GM23338 (cell line): ENCODE measurements at regions not wholly inside any gene's neighbourhood (a gene's known extent, or its start where the extent isn't known, plus 50 kb on each side); places are given as distances from the start of the nearest gene placed in this dataset.

Source experiments
- ATAC-seq: fragments of 200-7000 bp; cut with Tn5 transposase; 3 replicates; pipeline ENCODE4 v1.9.1; 2020
- DNase-seq: peaks from one replicate; pipeline ENCODE4 v3.0.0-alpha.2; 2015; ENCODE audit warnings: low spot score
- H2AFZ ChIP-seq: fragments of 200-600 bp; sonication (generic); 2 replicates; pipeline ENCODE4 v1.8.0; 2016; ENCODE audit warnings: antibody characterized with exemption, mild to moderate bottlenecking, moderate library complexity
- H3F3A ChIP-seq: fragments of 200-600 bp; sonication (generic); replicated peaks from 2 replicates; pipeline ENCODE4 v1.8.0; 2017; ENCODE audit warnings: antibody characterized with exemption, mixed run types, low read depth
- H3K27ac ChIP-seq: fragments of 200-600 bp; sonication (generic); 2 replicates; pipeline ENCODE4 v1.6.1; 2016; ENCODE audit warnings: low read depth
- H3K27me3 ChIP-seq: fragments of 200-600 bp; sonication (generic); 2 replicates; pipeline ENCODE4 v1.8.0; 2016; ENCODE audit warnings: mild to moderate bottlenecking, mixed run types, moderate library complexity; ENCODE audit not compliant: insufficient read depth
- H3K36me3 ChIP-seq: fragments of 200-600 bp; sonication (generic); 2 replicates; pipeline ENCODE4 v1.8.0; 2016; ENCODE audit warnings: mild to moderate bottlenecking; ENCODE audit not compliant: insufficient read depth
- H3K4me1 ChIP-seq: fragments of 200-600 bp; sonication (generic); 2 replicates; pipeline ENCODE4 v1.8.0; 2016; ENCODE audit warnings: mild to moderate bottlenecking, moderate library complexity; ENCODE audit not compliant: insufficient read depth
- H3K4me2 ChIP-seq: fragments of 200-600 bp; sonication (generic); 2 replicates; pipeline ENCODE4 v1.7.1; 2017; ENCODE audit warnings: mixed run types
- H3K4me3 ChIP-seq: fragments of 200-600 bp; sonication (generic); 2 replicates; pipeline ENCODE4 v1.6.1; 2016; ENCODE audit warnings: mixed run types
- H3K79me2 ChIP-seq: fragments of 200-600 bp; sonication (generic); replicated peaks from 2 replicates; pipeline ENCODE4 v1.8.0; 2017; ENCODE audit warnings: mild to moderate bottlenecking; ENCODE audit not compliant: insufficient read depth
- H3K9me2 ChIP-seq: fragments of 200-600 bp; sonication (generic); 2 replicates; pipeline ENCODE4 v1.8.0; 2017; ENCODE audit not compliant: insufficient read depth
- H4K20me1 ChIP-seq: fragments of 200-600 bp; sonication (generic); replicated peaks from 2 replicates; pipeline ENCODE4 v1.8.0; 2017; ENCODE audit warnings: mild to moderate bottlenecking; ENCODE audit not compliant: insufficient read depth
- H3K27ac Mint-ChIP-seq: 2 replicates; pipeline ENCODE4 v1.8.0; 2020; ENCODE audit warnings: inconsistent platforms, mild to moderate bottlenecking, moderate library complexity, mixed read lengths
- H3K27me3 Mint-ChIP-seq: 3 replicates; pipeline ENCODE4 v1.8.0; 2022; ENCODE audit warnings: low read depth, mild to moderate bottlenecking, moderate library complexity, mixed read lengths, inconsistent platforms; ENCODE audit not compliant: insufficient read depth, poor library complexity
- H3K36me3 Mint-ChIP-seq: 3 replicates; pipeline ENCODE4 v1.8.0; 2021; ENCODE audit warnings: low read depth, mild to moderate bottlenecking, inconsistent platforms, moderate library complexity, mixed read lengths
- H3K4me1 Mint-ChIP-seq: 3 replicates; pipeline ENCODE4 v1.8.0; 2020; ENCODE audit warnings: mild to moderate bottlenecking, inconsistent platforms, mixed read lengths
- H3K4me3 Mint-ChIP-seq: 3 replicates; pipeline ENCODE4 v1.8.0; 2021; ENCODE audit warnings: moderate library complexity, mild to moderate bottlenecking, inconsistent platforms, mixed read lengths
- H3K9me3 Mint-ChIP-seq: 3 replicates; pipeline ENCODE4 v1.8.0; 2020; ENCODE audit warnings: moderate library complexity, mild to moderate bottlenecking, inconsistent platforms, mixed read lengths
- CREB1 ChIP-seq: fragments of 250-450 bp; sonication (Bioruptor Pico); IDR thresholded peaks from 2 replicates; pipeline ENCODE4 v1.5.0; 2020; ENCODE audit warnings: low read depth, mild to moderate bottlenecking, moderate library complexity
- CTCF ChIP-seq, 2 experiments: fragments of 200-600 bp in 1 of 2; sonication (generic) in 1 of 2; conservative IDR thresholded peaks; 2 replicates each; pipeline versions ENCODE4 v1.5.1 to v1.6.1; 2016 to 2017; ENCODE audit warnings: antibody characterized with exemption in 2 of 2, low read depth in 2 of 2, mild to moderate bottlenecking in 2 of 2, moderate library complexity in 1 of 2
- ETS1 ChIP-seq: IDR thresholded peaks from 2 replicates; pipeline ENCODE4 v1.6.1; 2016; ENCODE audit warnings: antibody characterized with exemption
- EZH2 ChIP-seq: fragments of 200-600 bp; sonication (generic); IDR thresholded peaks from one replicate; pipeline ENCODE4 v1.8.0; 2017; ENCODE audit warnings: antibody characterized with exemption, mild to moderate bottlenecking, low read depth; ENCODE audit not compliant: unreplicated experiment
- EZH2phosphoT487 ChIP-seq: fragments of 200-600 bp; sonication (generic); IDR thresholded peaks from one replicate; pipeline ENCODE4 v1.8.1; 2018; ENCODE audit warnings: antibody characterized with exemption; ENCODE audit not compliant: unreplicated experiment
- NANOG ChIP-seq: IDR thresholded peaks from 2 replicates; pipeline ENCODE4 v1.6.1; 2016; ENCODE audit warnings: antibody characterized with exemption, borderline replicate concordance
- REST ChIP-seq: IDR thresholded peaks from one replicate; pipeline ENCODE4 v1.6.1; 2018; ENCODE audit warnings: antibody characterized with exemption; ENCODE audit not compliant: unreplicated experiment
- ZNF331 ChIP-seq: fragments of 250-450 bp; sonication (Bioruptor Pico); IDR thresholded peaks from 2 replicates; pipeline ENCODE4 v1.5.0; 2020; ENCODE audit warnings: low read depth, mild to moderate bottlenecking, moderate library complexity

- TF ChIP-seq CTCF (conservative IDR thresholded peaks at IDR 0.05; ENCODE audit: low read depth in 2 of 2): no peak
- no peak for TF ChIP-seq CREB1 (CRISPR knock-in tag)
- no peak for TF ChIP-seq ETS1
- TF ChIP-seq REST: no peak
- no peak for TF ChIP-seq NANOG
Measured at GRCh38 chr2:221115944-221116343, 456.2 kb downstream of the EPHA4 start (continued).

GRCh38 chr2:221120643-221121042 is 451.5 kb downstream of the EPHA4 start:
- Mint-ChIP-seq H3K9me3 (no peaks in the 10 kb centered on the region), H3K4me1 (peaks cover 7% of the 10 kb centered on the region), H3K27me3 (peaks cover 1% of the 10 kb centered on the region), H3K36me3 (no peaks in the 10 kb centered on the region), H3K4me3 (no peak overlapping the region), H3K27ac (no peak overlapping the region)
- no peaks in the 10 kb centered on the region for H3K27me3 ChIP-seq
- no peak overlapping the region for H3K4me2 ChIP-seq
- H2AFZ ChIP-seq: no peak overlapping the region
- H4K20me1 ChIP-seq: no peaks in the 10 kb centered on the region
- peaks cover 7% of the 10 kb centered on the region; the same call in 1 of the 2 replicates for H3K9me2 ChIP-seq
- H3K27ac ChIP-seq: no peak overlapping the region
- ATAC-seq (no peak), DNase-seq (no peak)
- no peaks in the 10 kb centered on the region for H3K4me1 ChIP-seq
- no peak for TF ChIP-seq EZH2
- no peak for TF ChIP-seq EZH2phosphoT487
- no peak for TF ChIP-seq ZNF331 (CRISPR knock-in tag)
- H3F3A ChIP-seq: no peaks in the 10 kb centered on the region
- no peak overlapping the region for H3K4me3 ChIP-seq
- no peaks in the 10 kb centered on the region for H3K36me3 ChIP-seq
- H3K79me2 ChIP-seq: no peaks in the 10 kb centered on the region
